ENCODE measurements at regions not wholly inside any gene's neighbourhood (a gene's known extent, or its start where the extent isn't known, plus 50 kb on each side); places are given as distances from the start of the nearest gene placed in this dataset.
A peak's percentile ranks its signal among the peaks of the same experiment; 100 is the strongest.

GRCh38 chr1:181424786-181425403, 58.4 kb upstream of the CACNA1E start:
- no peak overlapping the region for H3K4me3 ChIP-seq (ENCODE audit: low read length)
- TF ChIP-seq, protein P1, sequence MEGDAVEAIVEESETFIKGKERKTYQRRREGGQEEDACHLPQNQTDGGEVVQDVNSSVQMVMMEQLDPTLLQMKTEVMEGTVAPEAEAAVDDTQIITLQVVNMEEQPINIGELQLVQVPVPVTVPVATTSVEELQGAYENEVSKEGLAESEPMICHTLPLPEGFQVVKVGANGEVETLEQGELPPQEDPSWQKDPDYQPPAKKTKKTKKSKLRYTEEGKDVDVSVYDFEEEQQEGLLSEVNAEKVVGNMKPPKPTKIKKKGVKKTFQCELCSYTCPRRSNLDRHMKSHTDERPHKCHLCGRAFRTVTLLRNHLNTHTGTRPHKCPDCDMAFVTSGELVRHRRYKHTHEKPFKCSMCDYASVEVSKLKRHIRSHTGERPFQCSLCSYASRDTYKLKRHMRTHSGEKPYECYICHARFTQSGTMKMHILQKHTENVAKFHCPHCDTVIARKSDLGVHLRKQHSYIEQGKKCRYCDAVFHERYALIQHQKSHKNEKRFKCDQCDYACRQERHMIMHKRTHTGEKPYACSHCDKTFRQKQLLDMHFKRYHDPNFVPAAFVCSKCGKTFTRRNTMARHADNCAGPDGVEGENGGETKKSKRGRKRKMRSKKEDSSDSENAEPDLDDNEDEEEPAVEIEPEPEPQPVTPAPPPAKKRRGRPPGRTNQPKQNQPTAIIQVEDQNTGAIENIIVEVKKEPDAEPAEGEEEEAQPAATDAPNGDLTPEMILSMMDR (conservative IDR thresholded peaks at IDR 0.05; ENCODE audit: low read depth, low read length), result peak; percentile 91
- peak; percentile 9 for DNase-seq (ENCODE audit: low read depth)

- TF ChIP-seq, protein P1 (conservative IDR thresholded peaks at IDR 0.05; ENCODE audit: low read depth, low read length), result no peak
- no peak overlapping the region for H3K4me3 ChIP-seq (ENCODE audit: low read length)
Observed at GRCh38 chr1:181425566-181425965, 57.8 kb upstream of the CACNA1E start.

DNA sequence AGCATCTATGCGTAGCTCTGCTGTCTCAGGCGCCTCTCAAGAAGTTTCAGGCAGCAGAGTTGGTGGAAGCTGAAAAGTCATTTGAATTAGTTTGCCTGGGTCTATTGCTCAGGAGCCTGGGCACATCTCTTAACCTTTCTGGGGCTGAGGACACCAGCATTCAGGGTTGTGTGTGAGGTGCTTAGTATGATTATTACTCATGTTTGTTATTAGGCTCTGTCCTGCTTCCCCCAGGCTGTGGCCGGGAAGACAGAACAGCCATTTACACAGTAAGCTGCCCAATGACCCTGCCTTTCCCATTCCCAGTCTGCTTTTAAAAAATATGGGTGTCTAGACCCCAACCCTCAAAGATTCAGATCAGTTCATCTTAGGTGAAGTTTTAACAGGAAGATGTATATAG, 53.9 kb upstream of the CACNA1E start:
- no peak for DNase-seq (ENCODE audit: low read depth)
- TF ChIP-seq, protein P1 (conservative IDR thresholded peaks at IDR 0.05; ENCODE audit: low read depth, low read length), result no peak

More at GRCh38 chr1:181425566-181425965, 57.8 kb upstream of the CACNA1E start:
- no peak for DNase-seq (ENCODE audit: low read depth)

DNA sequence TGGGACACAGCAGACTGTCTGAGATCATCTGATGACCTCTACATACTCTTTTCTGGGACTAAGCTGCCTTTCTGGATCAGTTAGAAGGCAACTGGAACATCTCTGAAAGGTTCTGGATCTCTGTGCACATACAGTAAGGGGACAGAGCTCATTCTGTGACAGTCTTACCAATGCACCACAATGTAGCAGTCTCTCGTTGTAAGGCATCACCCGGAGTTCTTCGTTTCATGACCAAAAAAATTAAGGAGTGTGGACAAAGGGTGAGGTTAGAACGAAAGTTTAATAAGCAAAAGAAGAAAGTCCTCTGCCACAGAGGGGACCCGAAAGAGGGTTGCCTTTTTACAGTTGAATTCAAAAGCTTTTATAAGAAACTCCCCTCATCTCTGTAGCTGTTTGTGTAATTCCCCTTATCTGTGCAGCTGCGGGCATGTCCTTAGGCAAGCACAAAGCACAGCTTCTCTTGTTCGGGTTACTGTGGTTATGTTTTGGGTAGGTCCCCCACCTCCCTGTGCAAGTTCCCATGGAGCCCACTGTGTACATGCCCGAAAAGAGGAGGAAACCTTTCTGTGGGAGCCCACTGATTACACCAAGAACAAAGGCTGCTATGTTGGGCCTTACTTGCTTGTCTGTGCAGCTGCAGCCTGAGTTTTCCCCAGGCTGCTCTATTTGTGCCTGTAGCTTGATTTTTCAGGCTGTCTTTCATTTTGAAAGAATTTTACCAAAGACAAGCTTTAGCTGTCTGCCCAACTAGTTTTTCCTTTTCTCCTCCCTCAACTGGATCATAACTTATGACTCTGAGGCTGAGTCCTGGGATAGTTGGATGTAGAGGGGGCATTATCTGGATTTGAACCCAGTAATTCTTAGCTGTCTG, 53.1 kb upstream of the CACNA1E start:
- TF ChIP-seq, protein P1 (conservative IDR thresholded peaks at IDR 0.05; ENCODE audit: low read depth, low read length), result no peak
- H3K4me3 ChIP-seq (ENCODE audit: low read length), result no peak overlapping the region
- no peak for DNase-seq (ENCODE audit: low read depth)

More for the DNA sequence above, 53.9 kb upstream of the CACNA1E start:
- H3K4me3 ChIP-seq (ENCODE audit: low read length), result no peak overlapping the region

Measured in retinal pigment epithelial cell (primary cell).